HG03565 (cell line): ENCODE measurements at regions not wholly inside any gene's neighbourhood (a gene's known extent, or its start where the extent isn't known, plus 50 kb on each side); places are given as distances from the start of the nearest gene placed in this dataset.
"Not testable (repeated sequence)": the region's sequence is repeated elsewhere in the genome, so short reads cannot be mapped to it uniquely, and the experiment has no call there.

Experiments
- ATAC-seq: cut with Tn5 transposase; IDR thresholded peaks from one replicate; pipeline ENCODE4 v1.9.1; 2021; ENCODE audit warnings: mild to moderate bottlenecking, moderate library complexity; ENCODE audit not compliant: unreplicated experiment

GRCh38 chr5:35561396-35561795 is 56.3 kb upstream of the SPEF2 start:
- ATAC-seq = no peak

- no peak for ATAC-seq
Observed at GRCh38 chr5:35557748-35558147, 59.9 kb upstream of the SPEF2 start.

- ATAC-seq = no peak
Observed at GRCh38 chr5:35557199-35557598, 60.5 kb upstream of the SPEF2 start.

GRCh38 chr5:35554016-35554415 is 63.6 kb upstream of the SPEF2 start:
- ATAC-seq = no peak

GRCh38 chr5:35545190-35545589 is 72.5 kb upstream of the SPEF2 start:
- ATAC-seq = no peak

- ATAC-seq = no peak
Observed at GRCh38 chr5:35543408-35543807, 74.3 kb upstream of the SPEF2 start.

- ATAC-seq = no peak
Observed at GRCh38 chr5:35540002-35540401, 77.7 kb upstream of the SPEF2 start.

GRCh38 chr5:35538198-35538931 is 79.3 kb upstream of the SPEF2 start:
- ATAC-seq = no peak

GRCh38 chr5:35533156-35533555 is 84.5 kb upstream of the SPEF2 start:
- no peak for ATAC-seq

GRCh38 chr5:35531553-35531952 is 86.1 kb upstream of the SPEF2 start:
- not testable (repeated sequence) for ATAC-seq

GRCh38 chr5:35518104-35518503 is 99.6 kb upstream of the SPEF2 start:
- peak; percentile 94 for ATAC-seq

GRCh38 chr5:35516271-35516670 is 101.4 kb upstream of the SPEF2 start:
- ATAC-seq = no peak

GRCh38 chr5:35513612-35514011 is 104.1 kb upstream of the SPEF2 start:
- no peak for ATAC-seq

GRCh38 chr5:35502206-35502605 is 115.5 kb upstream of the SPEF2 start:
- no peak for ATAC-seq

- no peak for ATAC-seq
Observed at GRCh38 chr5:35488791-35489190, 128.9 kb upstream of the SPEF2 start.

GRCh38 chr5:35488055-35488454 is 129.6 kb upstream of the SPEF2 start:
- no peak for ATAC-seq

- no peak for ATAC-seq
Observed at GRCh38 chr5:35487233-35488025, 130.2 kb upstream of the SPEF2 start.

GRCh38 chr5:35485487-35485886 is 132.2 kb upstream of the SPEF2 start:
- ATAC-seq = no peak

- no peak for ATAC-seq
Observed at GRCh38 chr5:35484241-35484640, 133.4 kb upstream of the SPEF2 start.

GRCh38 chr5:35483780-35484179 is 133.9 kb upstream of the SPEF2 start:
- ATAC-seq = no peak

GRCh38 chr5:35483191-35483590 is 134.5 kb upstream of the SPEF2 start:
- no peak for ATAC-seq

GRCh38 chr5:35482167-35482755 is 135.4 kb upstream of the SPEF2 start:
- ATAC-seq = no peak
